GM12878 (cell line): ENCODE measurements at regions not wholly inside any gene's neighbourhood (a gene's known extent, or its start where the extent isn't known, plus 50 kb on each side); places are given as distances from the start of the nearest gene placed in this dataset.

Experiments used
- CBFB ChIP-seq: IDR thresholded peaks from 2 replicates; pipeline ENCODE4 v1.6.1; 2016; ENCODE audit warnings: antibody characterized with exemption, low read depth
- EZH2 ChIP-seq: IDR thresholded peaks from 2 replicates; pipeline ENCODE4 v1.6.1; 2012; ENCODE audit warnings: low read depth, mild to moderate bottlenecking, control low read depth, inconsistent platforms, low read length, borderline replicate concordance; ENCODE audit not compliant: control insufficient read depth
- HDAC6 ChIP-seq: fragments of 200-600 bp; sonication (generic); IDR thresholded peaks from one replicate; pipeline ENCODE4 v1.8.0; 2017; ENCODE audit warnings: antibody characterized with exemption; ENCODE audit not compliant: unreplicated experiment
- MTA3 ChIP-seq: IDR thresholded peaks from 2 replicates; pipeline ENCODE4 v1.6.1; 2012; ENCODE audit warnings: low read length, inconsistent platforms, borderline replicate concordance
- POLR2AphosphoS5 ChIP-seq: IDR thresholded peaks from 2 replicates; pipeline ENCODE4 v1.6.1; 2011; ENCODE audit warnings: mild to moderate bottlenecking, low read length, inconsistent platforms
- RFX5 ChIP-seq: IDR thresholded peaks from 2 replicates; pipeline ENCODE4 v1.6.1; 2011; ENCODE audit warnings: low read depth, low read length, improper control_type of control experiment
- SPI1 ChIP-seq: IDR thresholded peaks from 2 replicates; pipeline ENCODE4 v1.6.1; 2011; ENCODE audit warnings: low read depth, mild to moderate bottlenecking, low read length, moderate library complexity, borderline replicate concordance; ENCODE audit not compliant: insufficient read depth
- TCF12 ChIP-seq: IDR thresholded peaks from 2 replicates; pipeline ENCODE4 v1.6.1; 2011; ENCODE audit warnings: low read depth, mild to moderate bottlenecking, low read length
- TF ChIP-seq, protein P1 (sequence below): fragments of 450-650 bp; conservative IDR thresholded peaks from 2 replicates; pipeline ENCODE4 v1.6.1; 2017; ENCODE audit warnings: mild to moderate bottlenecking, moderate library complexity
- TF ChIP-seq, protein P2 (sequence below): fragments of 450-650 bp; IDR thresholded peaks from 2 replicates; pipeline ENCODE4 v1.6.1; 2017; ENCODE audit warnings: antibody characterized with exemption, mild to moderate bottlenecking, moderate library complexity
- TF ChIP-seq, protein P3 (sequence below): fragments of 450-650 bp; IDR thresholded peaks from 2 replicates; pipeline ENCODE4 v1.6.1; 2017; ENCODE audit warnings: mild to moderate bottlenecking, moderate library complexity
- TF ChIP-seq, protein P4 (sequence below), 3 experiments: IDR thresholded peaks in 2 of 3; conservative IDR thresholded peaks in 1 of 3; 2 replicates each; pipeline ENCODE4 v1.5.1; 2011; ENCODE audit warnings: low read depth in 3 of 3, low read length in 3 of 3, mild to moderate bottlenecking in 3 of 3, control low read depth in 2 of 3, moderate library complexity in 2 of 3, inconsistent platforms in 1 of 3, mixed read lengths in 1 of 3; ENCODE audit not compliant: control insufficient read depth in 2 of 3, insufficient read depth in 1 of 3; ENCODE audit errors: extremely low read depth in 1 of 3

DNA sequence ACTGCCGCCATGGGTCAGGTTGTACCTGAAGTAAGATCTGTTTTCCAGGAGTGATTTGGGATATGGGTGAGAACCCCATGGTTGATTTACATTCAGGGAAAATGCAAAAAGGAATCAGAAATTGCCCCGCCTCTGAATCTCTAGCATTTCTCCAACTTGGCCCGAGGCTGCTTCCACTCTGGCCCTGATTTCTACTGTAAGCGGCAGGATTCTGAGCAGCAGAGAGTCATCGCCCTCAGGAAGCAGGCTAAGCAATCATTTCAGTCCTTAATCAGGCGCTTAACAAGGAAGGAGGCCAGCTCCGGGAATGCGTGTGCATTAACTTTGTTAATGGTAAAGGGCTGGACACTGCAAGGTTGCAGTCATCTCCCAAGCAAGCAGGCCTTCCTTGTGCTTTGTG lies 88.5 kb upstream of the DHX15 start:
- no peak for TF ChIP-seq RFX5
- no peak for TF ChIP-seq TCF12
- TF ChIP-seq SPI1: no peak
- no peak for TF ChIP-seq MTA3
- TF ChIP-seq CBFB: no peak
- TF ChIP-seq, protein P1, sequence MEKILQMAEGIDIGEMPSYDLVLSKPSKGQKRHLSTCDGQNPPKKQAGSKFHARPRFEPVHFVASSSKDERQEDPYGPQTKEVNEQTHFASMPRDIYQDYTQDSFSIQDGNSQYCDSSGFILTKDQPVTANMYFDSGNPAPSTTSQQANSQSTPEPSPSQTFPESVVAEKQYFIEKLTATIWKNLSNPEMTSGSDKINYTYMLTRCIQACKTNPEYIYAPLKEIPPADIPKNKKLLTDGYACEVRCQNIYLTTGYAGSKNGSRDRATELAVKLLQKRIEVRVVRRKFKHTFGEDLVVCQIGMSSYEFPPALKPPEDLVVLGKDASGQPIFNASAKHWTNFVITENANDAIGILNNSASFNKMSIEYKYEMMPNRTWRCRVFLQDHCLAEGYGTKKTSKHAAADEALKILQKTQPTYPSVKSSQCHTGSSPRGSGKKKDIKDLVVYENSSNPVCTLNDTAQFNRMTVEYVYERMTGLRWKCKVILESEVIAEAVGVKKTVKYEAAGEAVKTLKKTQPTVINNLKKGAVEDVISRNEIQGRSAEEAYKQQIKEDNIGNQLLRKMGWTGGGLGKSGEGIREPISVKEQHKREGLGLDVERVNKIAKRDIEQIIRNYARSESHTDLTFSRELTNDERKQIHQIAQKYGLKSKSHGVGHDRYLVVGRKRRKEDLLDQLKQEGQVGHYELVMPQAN: no peak
- TF ChIP-seq, protein P2, sequence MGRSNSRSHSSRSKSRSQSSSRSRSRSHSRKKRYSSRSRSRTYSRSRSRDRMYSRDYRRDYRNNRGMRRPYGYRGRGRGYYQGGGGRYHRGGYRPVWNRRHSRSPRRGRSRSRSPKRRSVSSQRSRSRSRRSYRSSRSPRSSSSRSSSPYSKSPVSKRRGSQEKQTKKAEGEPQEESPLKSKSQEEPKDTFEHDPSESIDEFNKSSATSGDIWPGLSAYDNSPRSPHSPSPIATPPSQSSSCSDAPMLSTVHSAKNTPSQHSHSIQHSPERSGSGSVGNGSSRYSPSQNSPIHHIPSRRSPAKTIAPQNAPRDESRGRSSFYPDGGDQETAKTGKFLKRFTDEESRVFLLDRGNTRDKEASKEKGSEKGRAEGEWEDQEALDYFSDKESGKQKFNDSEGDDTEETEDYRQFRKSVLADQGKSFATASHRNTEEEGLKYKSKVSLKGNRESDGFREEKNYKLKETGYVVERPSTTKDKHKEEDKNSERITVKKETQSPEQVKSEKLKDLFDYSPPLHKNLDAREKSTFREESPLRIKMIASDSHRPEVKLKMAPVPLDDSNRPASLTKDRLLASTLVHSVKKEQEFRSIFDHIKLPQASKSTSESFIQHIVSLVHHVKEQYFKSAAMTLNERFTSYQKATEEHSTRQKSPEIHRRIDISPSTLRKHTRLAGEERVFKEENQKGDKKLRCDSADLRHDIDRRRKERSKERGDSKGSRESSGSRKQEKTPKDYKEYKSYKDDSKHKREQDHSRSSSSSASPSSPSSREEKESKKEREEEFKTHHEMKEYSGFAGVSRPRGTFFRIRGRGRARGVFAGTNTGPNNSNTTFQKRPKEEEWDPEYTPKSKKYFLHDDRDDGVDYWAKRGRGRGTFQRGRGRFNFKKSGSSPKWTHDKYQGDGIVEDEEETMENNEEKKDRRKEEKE: no peak
- TF ChIP-seq, protein P3, sequence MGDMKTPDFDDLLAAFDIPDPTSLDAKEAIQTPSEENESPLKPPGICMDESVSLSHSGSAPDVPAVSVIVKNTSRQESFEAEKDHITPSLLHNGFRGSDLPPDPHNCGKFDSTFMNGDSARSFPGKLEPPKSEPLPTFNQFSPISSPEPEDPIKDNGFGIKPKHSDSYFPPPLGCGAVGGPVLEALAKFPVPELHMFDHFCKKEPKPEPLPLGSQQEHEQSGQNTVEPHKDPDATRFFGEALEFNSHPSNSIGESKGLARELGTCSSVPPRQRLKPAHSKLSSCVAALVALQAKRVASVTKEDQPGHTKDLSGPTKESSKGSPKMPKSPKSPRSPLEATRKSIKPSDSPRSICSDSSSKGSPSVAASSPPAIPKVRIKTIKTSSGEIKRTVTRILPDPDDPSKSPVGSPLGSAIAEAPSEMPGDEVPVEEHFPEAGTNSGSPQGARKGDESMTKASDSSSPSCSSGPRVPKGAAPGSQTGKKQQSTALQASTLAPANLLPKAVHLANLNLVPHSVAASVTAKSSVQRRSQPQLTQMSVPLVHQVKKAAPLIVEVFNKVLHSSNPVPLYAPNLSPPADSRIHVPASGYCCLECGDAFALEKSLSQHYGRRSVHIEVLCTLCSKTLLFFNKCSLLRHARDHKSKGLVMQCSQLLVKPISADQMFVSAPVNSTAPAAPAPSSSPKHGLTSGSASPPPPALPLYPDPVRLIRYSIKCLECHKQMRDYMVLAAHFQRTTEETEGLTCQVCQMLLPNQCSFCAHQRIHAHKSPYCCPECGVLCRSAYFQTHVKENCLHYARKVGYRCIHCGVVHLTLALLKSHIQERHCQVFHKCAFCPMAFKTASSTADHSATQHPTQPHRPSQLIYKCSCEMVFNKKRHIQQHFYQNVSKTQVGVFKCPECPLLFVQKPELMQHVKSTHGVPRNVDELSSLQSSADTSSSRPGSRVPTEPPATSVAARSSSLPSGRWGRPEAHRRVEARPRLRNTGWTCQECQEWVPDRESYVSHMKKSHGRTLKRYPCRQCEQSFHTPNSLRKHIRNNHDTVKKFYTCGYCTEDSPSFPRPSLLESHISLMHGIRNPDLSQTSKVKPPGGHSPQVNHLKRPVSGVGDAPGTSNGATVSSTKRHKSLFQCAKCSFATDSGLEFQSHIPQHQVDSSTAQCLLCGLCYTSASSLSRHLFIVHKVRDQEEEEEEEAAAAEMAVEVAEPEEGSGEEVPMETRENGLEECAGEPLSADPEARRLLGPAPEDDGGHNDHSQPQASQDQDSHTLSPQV: no peak
- TF ChIP-seq POLR2AphosphoS5: no peak
- no peak for TF ChIP-seq EZH2
- TF ChIP-seq, protein P4, sequence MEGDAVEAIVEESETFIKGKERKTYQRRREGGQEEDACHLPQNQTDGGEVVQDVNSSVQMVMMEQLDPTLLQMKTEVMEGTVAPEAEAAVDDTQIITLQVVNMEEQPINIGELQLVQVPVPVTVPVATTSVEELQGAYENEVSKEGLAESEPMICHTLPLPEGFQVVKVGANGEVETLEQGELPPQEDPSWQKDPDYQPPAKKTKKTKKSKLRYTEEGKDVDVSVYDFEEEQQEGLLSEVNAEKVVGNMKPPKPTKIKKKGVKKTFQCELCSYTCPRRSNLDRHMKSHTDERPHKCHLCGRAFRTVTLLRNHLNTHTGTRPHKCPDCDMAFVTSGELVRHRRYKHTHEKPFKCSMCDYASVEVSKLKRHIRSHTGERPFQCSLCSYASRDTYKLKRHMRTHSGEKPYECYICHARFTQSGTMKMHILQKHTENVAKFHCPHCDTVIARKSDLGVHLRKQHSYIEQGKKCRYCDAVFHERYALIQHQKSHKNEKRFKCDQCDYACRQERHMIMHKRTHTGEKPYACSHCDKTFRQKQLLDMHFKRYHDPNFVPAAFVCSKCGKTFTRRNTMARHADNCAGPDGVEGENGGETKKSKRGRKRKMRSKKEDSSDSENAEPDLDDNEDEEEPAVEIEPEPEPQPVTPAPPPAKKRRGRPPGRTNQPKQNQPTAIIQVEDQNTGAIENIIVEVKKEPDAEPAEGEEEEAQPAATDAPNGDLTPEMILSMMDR (IDR thresholded peaks at IDR 0.05 in 2 of 3, conservative IDR thresholded peaks at IDR 0.05 in 1 of 3; ENCODE audit: control insufficient read depth in 2 of 3, extremely low read depth in 1 of 3, insufficient read depth in 1 of 3, low read depth in 3 of 3, low read length in 3 of 3): no peak
- TF ChIP-seq HDAC6: no peak
